ENCODE measurements at regions not wholly inside any gene's neighbourhood (a gene's known extent, or its start where the extent isn't known, plus 50 kb on each side); places are given as distances from the start of the nearest gene placed in this dataset.

- no peaks in the 10 kb centered on the region for H3K27me3 ChIP-seq (ENCODE audit: control insufficient read depth, low read length)
- TF ChIP-seq EZH2phosphoT487 (IDR thresholded peaks at IDR 0.05; ENCODE audit: borderline replicate concordance, low read length) (no peak), CTCF (IDR thresholded peaks at IDR 0.05; ENCODE audit: low read depth, low read length, poor library complexity, severe bottlenecking) (no peak)
Measured at GRCh38 chr6:23855497-23856116, 270.4 kb upstream of the NRSN1 start.

GRCh38 chr6:23870496-23870895 is 255.5 kb upstream of the NRSN1 start:
- Histone ChIP-seq H4K20me1 (ENCODE audit: control insufficient read depth, insufficient read depth, low read depth, low read length) (no peaks in the 10 kb centered on the region), H3K27me3 (ENCODE audit: control insufficient read depth, low read length) (no peaks in the 10 kb centered on the region), H3K9me2 (replicated peaks; ENCODE audit: control insufficient read depth, low read length) (no peaks in the 10 kb centered on the region), H3K27ac (ENCODE audit: low read depth, low read length) (no peak overlapping the region), H3K4me2 (ENCODE audit: low read length) (no peak overlapping the region), H3K4me3 (ENCODE audit: low read length) (no peak overlapping the region), H3K36me3 (ENCODE audit: control insufficient read depth, low read length) (no peaks in the 10 kb centered on the region), H3K9me3 (ENCODE audit: control insufficient read depth, insufficient read depth, low read length) (no peaks in the 10 kb centered on the region), H3F3A (ENCODE audit: control insufficient read depth, insufficient read depth) (no peaks in the 10 kb centered on the region), H3K79me2 (ENCODE audit: control insufficient read depth, low read length) (no peaks in the 10 kb centered on the region), H3K4me1 (ENCODE audit: control insufficient read depth, low read length) (no peaks in the 10 kb centered on the region)
- TF ChIP-seq CTCF (IDR thresholded peaks at IDR 0.05; ENCODE audit: low read depth, low read length, poor library complexity, severe bottlenecking) (no peak), EZH2phosphoT487 (IDR thresholded peaks at IDR 0.05; ENCODE audit: borderline replicate concordance, low read length) (no peak)

More at GRCh38 chr6:23855497-23856116, 270.4 kb upstream of the NRSN1 start:
- H3K4me2 ChIP-seq (ENCODE audit: low read length), result no peak overlapping the region
- no peaks in the 10 kb centered on the region for H3K4me1 ChIP-seq (ENCODE audit: control insufficient read depth, low read length)
- no peaks in the 10 kb centered on the region for H3K9me2 ChIP-seq (replicated peaks; ENCODE audit: control insufficient read depth, low read length)
- H3F3A ChIP-seq (ENCODE audit: control insufficient read depth, insufficient read depth), result no peaks in the 10 kb centered on the region
- no peaks in the 10 kb centered on the region for H3K9me3 ChIP-seq (ENCODE audit: control insufficient read depth, insufficient read depth, low read length)
- no peak overlapping the region for H3K27ac ChIP-seq (ENCODE audit: low read depth, low read length)
- H3K36me3 ChIP-seq (ENCODE audit: control insufficient read depth, low read length), result no peaks in the 10 kb centered on the region
- no peak overlapping the region for H3K4me3 ChIP-seq (ENCODE audit: low read length)
- no peaks in the 10 kb centered on the region for H4K20me1 ChIP-seq (ENCODE audit: control insufficient read depth, insufficient read depth, low read depth, low read length)
- H3K79me2 ChIP-seq (ENCODE audit: control insufficient read depth, low read length), result no peaks in the 10 kb centered on the region

- H3K9me3 ChIP-seq (ENCODE audit: control insufficient read depth, insufficient read depth, low read length), result no peaks in the 10 kb centered on the region
- H3K27me3 ChIP-seq (ENCODE audit: control insufficient read depth, low read length), result no peaks in the 10 kb centered on the region
- no peaks in the 10 kb centered on the region for H3F3A ChIP-seq (ENCODE audit: control insufficient read depth, insufficient read depth)
- H3K4me2 ChIP-seq (ENCODE audit: low read length), result no peak overlapping the region
- H4K20me1 ChIP-seq (ENCODE audit: control insufficient read depth, insufficient read depth, low read depth, low read length), result no peaks in the 10 kb centered on the region
- TF ChIP-seq EZH2phosphoT487 (IDR thresholded peaks at IDR 0.05; ENCODE audit: borderline replicate concordance, low read length) (no peak), CTCF (IDR thresholded peaks at IDR 0.05; ENCODE audit: low read depth, low read length, poor library complexity, severe bottlenecking) (no peak)
- no peaks in the 10 kb centered on the region for H3K4me1 ChIP-seq (ENCODE audit: control insufficient read depth, low read length)
- H3K9me2 ChIP-seq (replicated peaks; ENCODE audit: control insufficient read depth, low read length), result no peaks in the 10 kb centered on the region
- no peaks in the 10 kb centered on the region for H3K36me3 ChIP-seq (ENCODE audit: control insufficient read depth, low read length)
- H3K4me3 ChIP-seq (ENCODE audit: low read length), result no peak overlapping the region
- H3K27ac ChIP-seq (ENCODE audit: low read depth, low read length), result no peak overlapping the region
- no peaks in the 10 kb centered on the region for H3K79me2 ChIP-seq (ENCODE audit: control insufficient read depth, low read length)
Measured at GRCh38 chr6:23873161-23873560, 252.9 kb upstream of the NRSN1 start.

Measured in DOHH2 (cell line).